HL-60 (cell line): ENCODE measurements at regions not wholly inside any gene's neighbourhood (a gene's known extent, or its start where the extent isn't known, plus 50 kb on each side); places are given as distances from the start of the nearest gene placed in this dataset.

Experiments used
- CTCF ChIP-seq: IDR thresholded peaks from one replicate; pipeline ENCODE4 v1.5.1; 2011; ENCODE audit warnings: low read length, control low read depth, inconsistent platforms; ENCODE audit not compliant: insufficient read depth
- GABPA ChIP-seq: IDR thresholded peaks from 2 replicates; pipeline ENCODE4 v1.6.1; 2012; ENCODE audit warnings: low read depth
- POLR2AphosphoS5 ChIP-seq: IDR thresholded peaks from 2 replicates; pipeline ENCODE4 v1.6.1; 2012; ENCODE audit warnings: low read depth
- REST ChIP-seq: IDR thresholded peaks from 2 replicates; pipeline ENCODE4 v1.6.1; 2012; ENCODE audit warnings: low read depth; ENCODE audit not compliant: insufficient replicate concordance

GRCh38 chr12:46577063-46577776 is 204.6 kb upstream of the SLC38A2 start:
- TF ChIP-seq CTCF (no peak), POLR2AphosphoS5 (no peak), GABPA (no peak), REST (no peak)
